NT2/D1 (cell line): ENCODE measurements at regions not wholly inside any gene's neighbourhood (a gene's known extent, or its start where the extent isn't known, plus 50 kb on each side); places are given as distances from the start of the nearest gene placed in this dataset.

ENCODE experiments used
- DNase-seq: peaks from one replicate; pipeline ENCODE4 v3.0.0-alpha.2; 2011; ENCODE audit warnings: low read depth, low spot score
- H3K27me3 ChIP-seq: 2 replicates; pipeline ENCODE4 v1.6.0; 2011; ENCODE audit warnings: mild to moderate bottlenecking; ENCODE audit not compliant: insufficient read length, insufficient read depth
- H3K36me3 ChIP-seq: 2 replicates; pipeline ENCODE4 v1.6.1; 2011; ENCODE audit warnings: mild to moderate bottlenecking, low read length, mixed read lengths; ENCODE audit not compliant: insufficient read depth, insufficient read length
- H3K4me1 ChIP-seq: 2 replicates; pipeline ENCODE4 v1.5.1; 2011; ENCODE audit not compliant: insufficient read depth, insufficient read length
- H3K4me3 ChIP-seq: 2 replicates; pipeline ENCODE4 v1.5.1; 2011; ENCODE audit warnings: low read depth; ENCODE audit not compliant: insufficient read length
- H3K9ac ChIP-seq: 2 replicates; pipeline ENCODE4 v1.6.0; 2011; ENCODE audit warnings: low read depth; ENCODE audit not compliant: insufficient read length
- H3K9me3 ChIP-seq: 2 replicates; pipeline ENCODE4 v1.5.1; 2011; ENCODE audit warnings: mild to moderate bottlenecking, low read length; ENCODE audit not compliant: insufficient read depth
- SUZ12 ChIP-seq: IDR thresholded peaks from 2 replicates; pipeline ENCODE4 v1.6.1; 2011; ENCODE audit not compliant: insufficient read length, insufficient read depth; ENCODE audit errors: extremely low read depth
- YY1 ChIP-seq: IDR thresholded peaks from 2 replicates; pipeline ENCODE4 v1.6.1; 2011; ENCODE audit not compliant: insufficient read length, insufficient read depth
- ZNF274 ChIP-seq: IDR thresholded peaks from 2 replicates; pipeline ENCODE4 v1.6.1; 2011; ENCODE audit warnings: mild to moderate bottlenecking, low read depth, low read length

DNA sequence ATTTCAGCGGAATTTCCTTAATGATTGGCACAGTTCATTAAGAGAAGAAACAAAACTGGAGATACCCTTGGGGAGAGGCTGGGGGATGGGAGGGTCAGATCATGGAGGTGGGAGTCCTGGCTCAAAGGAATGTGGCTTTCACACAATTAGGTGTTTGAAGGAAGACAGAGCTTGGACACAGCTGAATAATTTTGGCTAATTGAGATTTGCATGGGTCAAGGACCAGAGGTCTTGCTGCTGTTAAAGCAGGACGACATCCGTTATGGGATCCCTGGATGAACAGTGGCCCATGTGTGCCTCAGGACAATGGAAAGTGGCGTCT, 160.3 kb downstream of the HS3ST3B1 start:
- Histone ChIP-seq H3K9me3 (no peaks in the 10 kb centered on the region), H3K4me1 (no peaks in the 10 kb centered on the region), H3K4me3 (no peak overlapping the region), H3K27me3 (no peaks in the 10 kb centered on the region), H3K9ac (no peak overlapping the region), H3K36me3 (no peaks in the 10 kb centered on the region)
- DNase-seq: no peak
- no peak for TF ChIP-seq ZNF274
- TF ChIP-seq SUZ12: no peak
- no peak for TF ChIP-seq YY1

DNA sequence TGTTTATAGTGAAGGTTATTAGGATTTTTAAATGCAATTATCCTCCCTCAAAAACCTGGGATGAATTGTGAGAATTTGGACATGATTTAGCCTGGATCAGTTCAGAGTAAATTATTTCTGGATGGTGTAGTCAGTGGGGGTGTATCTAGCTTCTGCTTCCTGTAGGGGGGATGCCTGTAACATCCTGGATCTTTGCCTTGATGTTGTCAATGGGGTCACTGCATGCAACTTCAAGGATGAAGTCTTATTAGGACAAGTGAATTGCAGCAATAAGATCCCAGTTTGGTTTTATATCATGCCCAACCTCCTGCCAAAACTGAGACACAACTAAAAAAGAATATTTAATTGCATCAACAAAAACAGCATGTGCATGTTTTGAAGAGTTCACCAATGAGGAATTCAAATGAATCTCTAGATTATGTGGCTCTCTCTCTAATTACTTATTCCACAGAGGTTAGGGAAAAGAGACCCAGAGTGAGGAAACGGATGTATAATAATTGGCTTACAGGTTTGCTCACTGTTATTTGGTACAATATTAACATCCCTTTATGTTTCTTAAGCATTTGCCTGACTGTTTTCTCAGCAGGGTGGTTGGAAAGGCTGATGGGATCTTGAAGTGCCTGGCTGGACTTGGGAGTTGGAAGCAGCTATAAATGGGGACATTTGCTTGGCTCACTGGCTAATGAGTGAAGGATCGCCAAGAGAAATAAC, 159.8 kb downstream of the HS3ST3B1 start:
- Histone ChIP-seq H3K4me3 (no peak overlapping the region), H3K27me3 (no peaks in the 10 kb centered on the region), H3K4me1 (no peaks in the 10 kb centered on the region), H3K36me3 (no peaks in the 10 kb centered on the region), H3K9me3 (no peaks in the 10 kb centered on the region), H3K9ac (no peak overlapping the region)
- TF ChIP-seq SUZ12 (no peak), YY1 (no peak), ZNF274 (no peak)
- no peak for DNase-seq

DNA sequence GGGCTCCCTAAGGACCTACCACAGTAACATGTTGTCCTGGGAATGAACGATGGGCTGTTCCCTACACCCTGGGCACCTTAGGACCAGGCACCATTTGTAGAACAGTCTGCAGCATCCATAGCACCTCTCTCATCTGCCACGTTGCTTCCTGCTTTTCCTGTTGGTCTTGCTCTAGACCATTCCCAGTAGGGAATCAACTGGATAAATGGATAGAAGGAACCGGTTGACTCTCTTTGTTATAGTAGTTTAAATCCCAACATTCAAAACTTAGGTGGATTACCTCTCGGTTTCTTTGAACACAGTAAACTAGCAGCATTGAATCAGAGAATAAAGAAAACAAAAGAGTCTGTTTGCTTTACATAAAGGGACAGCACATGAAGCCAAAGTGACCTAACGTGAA, 159.1 kb downstream of the HS3ST3B1 start:
- DNase-seq: no peak
- Histone ChIP-seq H3K9ac (no peak overlapping the region), H3K27me3 (no peaks in the 10 kb centered on the region), H3K4me3 (no peak overlapping the region), H3K9me3 (no peaks in the 10 kb centered on the region), H3K36me3 (no peaks in the 10 kb centered on the region), H3K4me1 (no peaks in the 10 kb centered on the region)
- TF ChIP-seq YY1 (no peak), ZNF274 (no peak), SUZ12 (no peak)

DNA sequence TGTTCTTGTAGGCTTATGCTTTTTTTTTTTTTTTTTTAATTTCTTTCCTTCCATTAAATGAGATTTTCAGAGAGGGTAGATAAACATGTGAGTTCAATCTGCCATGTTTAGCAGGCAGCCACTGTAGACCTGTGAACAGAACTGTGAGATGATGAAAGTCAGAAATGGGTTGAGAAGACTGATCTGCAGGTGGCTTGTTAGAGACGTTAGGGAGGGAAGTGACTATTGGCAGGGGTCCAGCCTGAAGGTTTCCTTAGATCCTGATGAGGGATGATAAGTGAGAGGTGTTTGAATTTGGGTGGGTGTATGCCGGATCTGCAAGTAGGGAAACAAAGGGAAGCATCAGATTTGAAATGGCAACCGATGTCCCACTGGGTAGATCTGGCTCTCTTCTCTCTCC, 157.8 kb downstream of the HS3ST3B1 start:
- Histone ChIP-seq H3K9ac (no peak overlapping the region), H3K4me1 (no peaks in the 10 kb centered on the region), H3K4me3 (no peak overlapping the region), H3K9me3 (no peaks in the 10 kb centered on the region), H3K27me3 (no peaks in the 10 kb centered on the region), H3K36me3 (no peaks in the 10 kb centered on the region)
- DNase-seq: no peak
- TF ChIP-seq ZNF274 (no peak), YY1 (no peak), SUZ12 (no peak)

DNA sequence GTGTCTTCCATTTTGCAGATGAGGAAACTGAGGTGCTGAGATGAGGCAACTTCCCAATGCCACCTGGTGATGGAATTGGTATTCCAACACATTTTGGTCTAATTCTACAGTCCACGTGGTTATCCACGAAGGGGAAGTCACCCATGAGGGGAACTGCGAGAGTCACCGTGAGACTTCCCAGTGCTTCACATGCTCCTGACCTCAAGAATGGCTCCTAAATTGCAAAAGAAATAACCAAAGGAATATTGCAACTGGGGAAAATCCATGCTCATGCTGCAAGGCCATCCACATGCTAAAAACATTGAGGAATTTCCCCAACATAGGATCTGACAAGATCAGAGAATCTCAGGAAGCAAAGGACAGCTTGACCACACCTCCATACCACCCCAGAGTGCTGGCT, 153.9 kb downstream of the HS3ST3B1 start:
- no peak for DNase-seq
- Histone ChIP-seq H3K4me3 (no peak overlapping the region), H3K9ac (no peak overlapping the region), H3K27me3 (no peaks in the 10 kb centered on the region), H3K36me3 (no peaks in the 10 kb centered on the region), H3K9me3 (no peaks in the 10 kb centered on the region), H3K4me1 (no peaks in the 10 kb centered on the region)
- TF ChIP-seq SUZ12 (no peak), ZNF274 (no peak), YY1 (no peak)

DNA sequence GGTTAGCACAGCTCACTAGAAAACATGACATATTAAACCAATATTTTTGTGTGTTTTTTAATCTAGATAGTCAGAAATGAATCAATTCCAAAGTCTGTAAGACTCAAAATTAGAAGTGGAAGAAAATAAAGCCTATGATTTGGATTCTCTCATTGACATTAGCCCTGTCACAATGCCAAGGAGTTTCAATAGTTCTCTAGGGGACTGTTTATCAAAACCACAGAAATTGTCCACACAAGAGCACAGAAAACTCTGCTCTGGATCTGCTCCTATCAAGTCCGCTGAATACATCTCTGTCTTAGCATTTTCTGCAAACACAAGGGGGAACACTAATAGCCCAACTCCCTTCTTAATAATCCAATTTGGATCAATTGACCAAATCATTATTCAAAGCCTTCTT, 152.0 kb downstream of the HS3ST3B1 start:
- no peaks in the 10 kb centered on the region for H3K9me3 ChIP-seq
- H3K4me1 ChIP-seq: no peaks in the 10 kb centered on the region
- H3K27me3 ChIP-seq: no peaks in the 10 kb centered on the region
- TF ChIP-seq ZNF274 (no peak), YY1 (no peak), SUZ12 (no peak)
- H3K9ac ChIP-seq: no peak overlapping the region
- no peaks in the 10 kb centered on the region for H3K36me3 ChIP-seq
- DNase-seq: no peak
- H3K4me3 ChIP-seq: no peak overlapping the region

DNA sequence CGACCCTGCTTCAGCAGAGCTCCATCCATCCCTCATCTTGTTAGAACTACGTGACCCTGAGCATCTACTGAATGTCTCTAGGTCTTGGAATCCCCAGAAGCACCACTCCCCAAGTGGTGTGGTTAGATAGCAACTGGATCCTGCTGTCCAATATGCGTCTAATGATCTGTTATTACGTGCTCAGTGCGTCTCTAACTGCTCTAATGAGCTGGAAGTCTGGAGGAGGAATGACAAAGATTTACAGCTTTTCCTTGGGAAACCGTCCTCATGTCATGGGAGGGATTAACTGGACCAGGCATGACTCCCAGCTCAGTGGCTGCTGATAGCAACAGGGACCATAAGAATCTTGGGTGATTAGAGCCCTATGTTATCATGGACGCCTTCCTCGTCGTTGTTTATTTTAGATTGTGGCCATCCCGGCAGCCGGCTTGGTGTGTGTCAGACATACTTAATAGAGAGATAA, 150.9 kb downstream of the HS3ST3B1 start:
- no peaks in the 10 kb centered on the region for H3K4me1 ChIP-seq
- H3K36me3 ChIP-seq: no peaks in the 10 kb centered on the region
- H3K9me3 ChIP-seq: no peaks in the 10 kb centered on the region
- TF ChIP-seq YY1 (no peak), SUZ12 (no peak), ZNF274 (no peak)
- H3K9ac ChIP-seq: no peak overlapping the region
- no peak overlapping the region for H3K4me3 ChIP-seq
- no peak for DNase-seq
- H3K27me3 ChIP-seq: no peaks in the 10 kb centered on the region

DNA sequence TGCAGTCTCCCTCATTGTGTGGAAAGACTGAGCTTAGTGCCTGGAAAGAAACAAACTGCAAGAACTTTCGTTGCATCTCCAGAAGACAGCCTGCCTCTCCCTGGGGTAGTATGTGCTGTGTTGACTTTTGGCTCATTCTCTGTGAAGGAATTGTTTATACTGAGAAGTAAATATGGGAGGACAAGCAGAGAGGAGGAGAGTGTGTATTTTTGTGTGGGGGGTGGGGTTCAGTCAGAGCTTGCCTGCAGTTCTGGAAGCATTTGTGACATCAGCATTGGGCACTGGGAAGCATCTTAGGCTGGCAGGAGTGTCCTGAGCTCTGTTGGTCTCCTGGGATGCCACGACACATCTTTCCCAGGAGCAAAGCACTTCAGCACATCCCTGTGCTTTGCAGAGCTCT, 147.9 kb downstream of the HS3ST3B1 start:
- H3K4me3 ChIP-seq: no peak overlapping the region
- no peaks in the 10 kb centered on the region for H3K36me3 ChIP-seq
- no peak overlapping the region for H3K9ac ChIP-seq
- no peaks in the 10 kb centered on the region for H3K27me3 ChIP-seq
- TF ChIP-seq ZNF274 (no peak), YY1 (no peak), SUZ12 (no peak)
- DNase-seq: no peak
- H3K9me3 ChIP-seq: no peaks in the 10 kb centered on the region
- no peaks in the 10 kb centered on the region for H3K4me1 ChIP-seq
